NCI-H526 (cell line): ENCODE measurements at regions not wholly inside any gene's neighbourhood (a gene's known extent, or its start where the extent isn't known, plus 50 kb on each side); places are given as distances from the start of the nearest gene placed in this dataset.
A peak's percentile ranks its signal among the peaks of the same experiment; 100 is the strongest.

ENCODE experiments used
- DNase-seq, 2 experiments: peaks; one replicate each; lab custom pipeline; 2025; lab: John Stamatoyannopoulos, UW

- DNase-seq = peak in 1 of 2 experiments; percentile 35
These were observed 163.8 kb upstream of the KLF14 start for GRCh38 chr7:130897515-130898419.

- no peak for DNase-seq
These were observed 165.1 kb upstream of the KLF14 start for GRCh38 chr7:130899071-130899560.

GRCh38 chr7:130899638-130900401 is 165.8 kb upstream of the KLF14 start:
- peak; percentile 50 to 74 for DNase-seq

GRCh38 chr7:130900471-130901076 is 166.6 kb upstream of the KLF14 start:
- DNase-seq = no peak

GRCh38 chr7:130901209-130901783 is 167.3 kb upstream of the KLF14 start:
- DNase-seq = no peak

- DNase-seq = no peak
These were observed 168.8 kb upstream of the KLF14 start for GRCh38 chr7:130902755-130903357.

- no peak for DNase-seq
These were observed 169.5 kb upstream of the KLF14 start for GRCh38 chr7:130903358-130903974.

GRCh38 chr7:130904031-130904757 is 170.2 kb upstream of the KLF14 start:
- DNase-seq = no peak

- DNase-seq = no peak
These were observed 170.8 kb upstream of the KLF14 start for GRCh38 chr7:130904792-130905191.

- DNase-seq = no peak
These were observed 172.6 kb upstream of the KLF14 start for GRCh38 chr7:130906575-130906974.

GRCh38 chr7:130907439-130907838 is 173.4 kb upstream of the KLF14 start:
- DNase-seq = no peak

GRCh38 chr7:130908345-130909160 is 174.5 kb upstream of the KLF14 start:
- DNase-seq = no peak

GRCh38 chr7:130909161-130909836 is 175.3 kb upstream of the KLF14 start:
- no peak for DNase-seq

GRCh38 chr7:130909881-130910672 is 176.1 kb upstream of the KLF14 start:
- DNase-seq = no peak

- DNase-seq = peak; percentile 41 to 61
These were observed 177.2 kb upstream of the KLF14 start for GRCh38 chr7:130910949-130911944.

- DNase-seq = no peak
These were observed 178.3 kb upstream of the KLF14 start for GRCh38 chr7:130912082-130912861.
